T-cell (primary cell): ENCODE measurements at regions not wholly inside any gene's neighbourhood (a gene's known extent, or its start where the extent isn't known, plus 50 kb on each side); places are given as distances from the start of the nearest gene placed in this dataset.
A peak's percentile ranks its signal among the peaks of the same experiment; 100 is the strongest.

Experiments used
- ATAC-seq, 4 experiments: fragments of 200-7000 bp in 3 of 4; fragments of 150-1000 bp in 1 of 4; cut with Tn5 transposase; replicated peaks in 1 of 4; 1 replicate in 3 of 4; 2 replicates in 1 of 4; pipeline ENCODE4 v1.10.0; 2021; ENCODE audit warnings: moderate library complexity in 3 of 4, mild to moderate bottlenecking in 2 of 4, moderate number of reproducible peaks in 1 of 4
- CTCF ChIA-PET, 2 donors: fragments of 300-600 bp; sonication (Branson Sonifier 250); formaldehyde crosslinking; loops; one replicate each; lab custom pipeline; 2022; ENCODE audit warnings: antibody characterized with exemption in 2 of 2; lab: Charles Lee
- POLR2A ChIA-PET, 2 donors: fragments of 300-600 bp; sonication (Branson Sonifier 250); formaldehyde crosslinking; loops; one replicate each; lab custom pipeline; 2022; ENCODE audit warnings: antibody characterized with exemption in 2 of 2; lab: Charles Lee
- DNase-seq, 35 experiments: peaks; one replicate each; pipeline versions ENCODE4 v3.0.0 to v3.0.0-alpha.2; 2013 to 2023
- H3K27ac ChIP-seq: one replicate; pipeline ENCODE4 v1.5.1; 2013; ENCODE audit warnings: low read length
- H3K27me3 ChIP-seq, 2 experiments: replicated peaks in 1 of 2; 1 replicate in 1 of 2; 2 replicates in 1 of 2; pipeline versions ENCODE4 v1.6.1 to v1.7.0; 2013; ENCODE audit warnings: low read length in 1 of 2, mixed read lengths in 1 of 2; ENCODE audit not compliant: control insufficient read depth in 2 of 2, insufficient read depth in 2 of 2; ENCODE audit errors: extremely low read depth in 1 of 2
- H3K36me3 ChIP-seq, 2 donors: 1 replicate in 1 of 2; 2 replicates in 1 of 2; pipeline versions ENCODE4 v1.6.1 to v1.7.0; 2013; ENCODE audit warnings: low read length in 1 of 2; ENCODE audit not compliant: control insufficient read depth in 2 of 2, insufficient read depth in 1 of 2; ENCODE audit errors: extremely low read depth in 1 of 2
- H3K4me1 ChIP-seq, 2 experiments: 1 replicate in 1 of 2; 2 replicates in 1 of 2; pipeline versions ENCODE4 v1.6.1 to v1.7.0; 2013; ENCODE audit warnings: low read length in 2 of 2, mixed read lengths in 1 of 2; ENCODE audit not compliant: insufficient read depth in 2 of 2, control insufficient read depth in 1 of 2; ENCODE audit errors: extremely low read depth in 1 of 2
- H3K4me3 ChIP-seq, 2 donors: 1 replicate in 1 of 2; 2 replicates in 1 of 2; pipeline versions ENCODE4 v1.5.1 to v1.7.0; 2013; ENCODE audit warnings: mild to moderate bottlenecking in 2 of 2, low read length in 1 of 2, moderate library complexity in 1 of 2; ENCODE audit not compliant: control insufficient read depth in 1 of 2; ENCODE audit errors: extremely low read depth in 1 of 2
- H3K9me3 ChIP-seq: 2 replicates; pipeline ENCODE4 v1.7.0; 2013
- H3K27ac Mint-ChIP-seq, 2 donors: one replicate each; pipeline ENCODE4 v1.8.0; 2020 to 2021; ENCODE audit warnings: mild to moderate bottlenecking in 2 of 2, mixed read lengths in 2 of 2
- H3K27me3 Mint-ChIP-seq, 2 donors: one replicate each; pipeline ENCODE4 v1.8.0; 2021 to 2022; ENCODE audit warnings: mixed read lengths in 2 of 2
- H3K36me3 Mint-ChIP-seq: one replicate; pipeline ENCODE4 v1.8.0; 2021; ENCODE audit warnings: mixed read lengths
- H3K4me1 Mint-ChIP-seq, 3 donors: one replicate each; pipeline ENCODE4 v1.8.0; 2020 to 2022; ENCODE audit warnings: mixed read lengths in 3 of 3, mild to moderate bottlenecking in 1 of 3
- H3K4me3 Mint-ChIP-seq, 3 donors: one replicate each; pipeline ENCODE4 v1.8.0; 2020 to 2022; ENCODE audit warnings: mild to moderate bottlenecking in 3 of 3, mixed read lengths in 3 of 3, moderate library complexity in 3 of 3
- H3K9me3 Mint-ChIP-seq, 3 donors: one replicate each; pipeline ENCODE4 v1.8.0; 2020 to 2022; ENCODE audit warnings: mixed read lengths in 3 of 3
- WGBS: methylation state at CpG from one replicate; pipeline ENCODE4 v1.1.5; 2013; ENCODE audit warnings: missing lambda C conversion rate; ENCODE audit not compliant: insufficient coverage; 5-methylcytosine and 5-hydroxymethylcytosine counted together

DNA sequence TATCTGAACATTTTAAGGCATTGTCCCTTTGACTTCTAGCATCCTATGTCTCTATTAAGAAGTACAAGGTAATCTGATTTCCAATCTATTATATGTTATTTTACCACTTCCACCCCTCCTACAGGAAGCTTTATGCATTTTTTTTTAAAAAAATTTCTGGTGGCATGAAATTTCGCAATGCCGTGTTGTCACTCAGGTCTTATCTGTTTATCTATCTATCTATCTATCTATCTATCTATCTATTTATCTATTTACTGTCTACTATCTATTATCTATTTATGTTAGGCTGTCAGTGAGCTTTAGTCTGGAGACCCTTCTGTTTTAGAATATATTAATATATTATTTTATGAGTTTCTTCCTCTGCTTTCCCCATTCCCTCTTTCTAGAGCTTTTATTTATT, 125.3 kb upstream of the FAM9C start:
- Mint-ChIP-seq H3K36me3 (no peaks in the 10 kb centered on the region), H3K27me3 (peaks cover 0 to 28% of the 10 kb centered on the region in 2 donors), H3K27ac (no peak overlapping the region), H3K4me1 (peaks cover 14 to 26% (median 16%) of the 10 kb centered on the region in 3 donors), H3K9me3 (no peaks in the 10 kb centered on the region), H3K4me3 (no peak overlapping the region)
- ChIA-PET POLR2A (interaction anchor here in 1 of 2 donors (0.7 kb wide), 1 partner anchor 177 kb away, joined by 3 read pairs; no protein-coding TSS in a partner anchor), CTCF (interaction anchor here in 1 of 2 donors (0.7 kb wide), 1 partner anchor 51 kb away, joined by 4 read pairs; no protein-coding TSS in a partner anchor)
- WGBS: no CpG with 5 or more reads among the region's 2 CpGs
- Histone ChIP-seq H3K36me3 (no peaks in the 10 kb centered on the region), H3K9me3 (no peaks in the 10 kb centered on the region), H3K4me1 (peaks cover 7 to 10% of the 10 kb centered on the region in 2 experiments), H3K27ac (no peak overlapping the region), H3K4me3 (no peak overlapping the region), H3K27me3 (no peaks in the 10 kb centered on the region)
- DNase-seq: no peak
- no peak for ATAC-seq

DNA sequence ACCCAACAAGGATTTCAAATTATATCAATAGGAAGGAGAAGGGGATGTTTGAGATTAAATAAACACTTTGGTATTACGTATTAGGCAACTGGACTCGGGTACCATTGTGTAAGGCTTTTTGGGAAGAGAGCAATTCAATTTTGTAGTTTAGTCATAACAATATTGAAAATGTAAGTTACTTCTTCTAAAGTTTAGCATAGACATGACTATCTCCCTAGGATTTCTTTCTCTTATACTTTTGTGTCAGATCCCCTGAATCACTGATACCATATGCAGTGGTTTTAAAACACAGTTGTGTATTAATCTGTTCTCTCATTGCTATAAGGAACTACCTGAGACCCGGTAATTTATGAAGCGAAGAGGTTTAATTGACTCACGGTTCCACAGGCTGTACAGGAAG, 123.8 kb upstream of the FAM9C start:
- no CpG with 5 or more reads among the region's 5 CpGs for WGBS
- DNase-seq: no peak
- Mint-ChIP-seq H3K4me3 (peak overlapping the region in 1 of 3 donors; percentile 56), H3K4me1 (peaks cover 14 to 26% (median 16%) of the 10 kb centered on the region in 3 donors), H3K27ac (peak overlapping the region; percentile 81 to 88), H3K27me3 (peaks cover 0 to 24% of the 10 kb centered on the region in 2 donors), H3K9me3 (no peaks in the 10 kb centered on the region), H3K36me3 (no peaks in the 10 kb centered on the region)
- H3K9me3 ChIP-seq: no peaks in the 10 kb centered on the region
- no peaks in the 10 kb centered on the region for H3K36me3 ChIP-seq
- POLR2A ChIA-PET: no interaction called here
- H3K4me3 ChIP-seq: no peak overlapping the region
- peaks cover 7 to 10% of the 10 kb centered on the region in 2 experiments for H3K4me1 ChIP-seq
- H3K27ac ChIP-seq: no peak overlapping the region
- no peak for ATAC-seq
- CTCF ChIA-PET: no interaction called here
- no peaks in the 10 kb centered on the region for H3K27me3 ChIP-seq

DNA sequence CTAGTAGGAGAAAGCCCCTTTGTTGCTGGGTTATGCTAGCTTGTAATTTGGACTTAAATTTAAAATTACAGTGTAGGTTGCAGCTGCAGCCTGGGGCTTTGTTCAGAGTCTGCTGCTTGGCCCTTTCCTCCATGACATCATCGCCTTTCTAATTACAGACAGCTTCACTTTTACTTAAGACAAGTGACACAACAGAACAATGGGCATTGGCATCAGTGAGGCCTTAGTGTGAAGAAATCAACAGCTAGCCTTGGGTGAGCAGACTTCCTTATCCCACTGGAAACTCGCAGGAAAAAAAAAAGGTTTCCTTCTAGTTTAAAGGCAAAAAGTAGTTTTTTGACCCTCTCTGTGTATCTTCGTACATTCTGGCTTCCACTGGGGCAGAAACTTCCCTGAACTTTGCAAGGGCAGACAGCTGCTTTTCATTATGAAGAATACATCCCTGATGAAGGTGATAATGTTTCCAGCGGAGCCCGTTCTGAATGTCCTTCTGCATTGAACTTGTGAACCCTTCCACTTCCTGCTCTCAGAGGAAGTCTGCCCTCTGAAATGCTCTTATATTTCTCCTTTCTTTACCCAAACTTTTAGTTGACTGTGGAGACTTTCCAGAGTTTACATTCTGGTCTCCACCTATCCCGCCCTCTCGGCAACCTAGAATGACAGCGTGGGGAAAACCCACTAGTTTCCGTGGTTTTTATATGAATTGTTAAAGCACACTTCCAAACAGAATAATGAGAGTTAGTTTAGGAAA, 123.2 kb upstream of the FAM9C start:
- Histone ChIP-seq H3K9me3 (no peaks in the 10 kb centered on the region), H3K27ac (peak overlapping the region; percentile 39), H3K27me3 (no peaks in the 10 kb centered on the region), H3K4me3 (no peak overlapping the region), H3K4me1 (peaks cover 7 to 10% of the 10 kb centered on the region in 2 experiments), H3K36me3 (no peaks in the 10 kb centered on the region)
- Mint-ChIP-seq H3K9me3 (no peaks in the 10 kb centered on the region), H3K4me3 (peak overlapping the region; percentile 46 to 63 (median 56)), H3K4me1 (peaks cover 14 to 26% (median 16%) of the 10 kb centered on the region in 3 donors), H3K36me3 (no peaks in the 10 kb centered on the region), H3K27me3 (peaks cover 0 to 21% of the 10 kb centered on the region in 2 donors), H3K27ac (peak overlapping the region; percentile 81 to 88)
- POLR2A ChIA-PET: interaction anchor here in 1 of 2 donors (0.7 kb wide), 1 partner anchor 343 kb away, joined by 4 read pairs; no protein-coding TSS in a partner anchor
- WGBS: no CpG with 5 or more reads among the region's 9 CpGs
- CTCF ChIA-PET: no interaction called here
- DNase-seq (peak in 1 of 35 experiments; percentile 21), ATAC-seq (peak in 2 of 4 experiments; percentile 42 to 59)

DNA sequence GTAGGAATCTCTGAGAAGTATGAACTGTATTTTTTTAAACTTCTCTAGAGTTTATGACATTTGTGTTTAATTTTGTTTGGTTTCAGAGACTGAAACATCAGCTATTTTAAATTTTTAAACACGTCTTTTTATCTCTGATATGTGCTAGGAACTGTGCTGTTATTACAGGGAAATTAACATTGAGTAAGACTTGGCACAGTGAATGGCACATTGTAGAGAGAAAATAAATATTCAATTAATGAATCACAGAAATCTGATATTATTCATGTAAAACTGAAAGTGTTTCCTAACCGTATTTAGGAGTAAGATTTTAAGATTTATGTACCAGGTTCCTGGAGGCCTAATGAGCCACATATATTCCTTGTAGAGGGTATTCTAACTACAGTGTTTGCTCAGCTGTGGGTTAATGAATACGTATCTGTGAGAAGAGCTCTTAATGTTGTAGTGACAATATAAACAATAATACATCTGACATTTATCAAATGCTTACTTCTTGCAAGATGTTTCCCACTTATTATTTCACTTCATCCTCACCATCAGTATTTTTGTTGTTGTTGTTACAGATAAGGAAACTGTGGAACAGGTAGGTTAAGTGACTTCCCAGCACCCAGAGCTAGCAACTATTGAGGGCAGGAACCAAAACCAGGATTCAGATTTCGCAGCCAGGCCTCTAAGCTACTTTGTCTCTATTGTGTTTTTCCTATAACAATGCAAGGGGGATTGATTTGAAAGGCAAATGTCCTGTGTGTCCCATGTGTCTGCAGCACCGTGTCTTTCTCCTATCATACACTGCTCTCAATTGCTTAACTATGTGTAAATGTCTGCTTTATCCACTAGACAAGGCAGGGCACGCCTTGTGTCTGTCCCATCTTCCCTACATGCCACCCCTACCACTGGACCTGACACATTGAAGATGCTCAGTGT, 121.1 kb upstream of the FAM9C start:
- Mint-ChIP-seq H3K27ac (no peak overlapping the region), H3K36me3 (no peaks in the 10 kb centered on the region), H3K4me1 (peaks cover 20 to 36% (median 21%) of the 10 kb centered on the region in 3 donors), H3K27me3 (peaks cover 0 to 25% of the 10 kb centered on the region in 2 donors), H3K4me3 (no peak overlapping the region), H3K9me3 (no peaks in the 10 kb centered on the region)
- no peaks in the 10 kb centered on the region for H3K27me3 ChIP-seq
- ChIA-PET POLR2A (no interaction called here), CTCF (interaction anchor here in 1 of 2 donors (1.5 kb wide), 1 partner anchor 219 kb away, joined by 7 read pairs; no protein-coding TSS in a partner anchor)
- no peak for DNase-seq
- no peaks in the 10 kb centered on the region for H3K36me3 ChIP-seq
- H3K4me3 ChIP-seq: no peak overlapping the region
- no peak overlapping the region for H3K27ac ChIP-seq
- WGBS: no CpG with 5 or more reads among the region's 6 CpGs
- ATAC-seq: no peak
- peaks cover 10% of the 10 kb centered on the region in 2 experiments for H3K4me1 ChIP-seq
- no peaks in the 10 kb centered on the region for H3K9me3 ChIP-seq

DNA sequence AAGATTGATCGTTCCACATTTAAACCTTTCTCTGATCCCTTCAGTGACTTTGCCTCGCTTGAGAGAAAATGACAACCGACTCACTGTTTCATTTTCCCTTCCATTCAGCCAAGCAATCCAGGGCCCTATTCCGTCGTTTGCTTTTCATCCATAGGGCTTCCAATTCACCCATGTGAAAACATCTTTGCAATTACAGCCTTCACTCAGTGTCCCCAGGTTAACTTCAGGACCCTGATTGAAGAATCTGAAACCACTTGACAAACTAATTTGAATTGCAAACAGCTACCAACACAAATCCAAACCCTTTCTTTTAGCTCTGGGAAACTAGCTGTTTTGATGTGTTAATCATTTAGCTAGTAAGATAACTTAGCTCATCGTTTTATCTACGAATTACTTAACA, 120.2 kb upstream of the FAM9C start:
- H3K36me3 Mint-ChIP-seq: no peaks in the 10 kb centered on the region
- H3K9me3 Mint-ChIP-seq: no peaks in the 10 kb centered on the region
- no peak overlapping the region for H3K4me3 Mint-ChIP-seq
- H3K27ac Mint-ChIP-seq: no peak overlapping the region
- peaks cover 20 to 36% (median 21%) of the 10 kb centered on the region in 3 donors for H3K4me1 Mint-ChIP-seq
- ATAC-seq: no peak
- H3K27me3 Mint-ChIP-seq: peaks cover 0 to 26% of the 10 kb centered on the region in 2 donors
- WGBS: no CpG with 5 or more reads among the region's 7 CpGs
- Histone ChIP-seq H3K27ac (no peak overlapping the region), H3K27me3 (no peaks in the 10 kb centered on the region), H3K9me3 (no peaks in the 10 kb centered on the region), H3K4me1 (peaks cover 10% of the 10 kb centered on the region in 2 experiments), H3K4me3 (no peak overlapping the region), H3K36me3 (no peaks in the 10 kb centered on the region)
- ChIA-PET POLR2A (interaction anchor here in 1 of 2 donors (0.6 kb wide), 1 partner anchor 84 kb away, joined by 3 read pairs; no protein-coding TSS in a partner anchor), CTCF (interaction anchor here in 1 of 2 donors (1.5 kb wide), 1 partner anchor 218 kb away, joined by 7 read pairs; no protein-coding TSS in a partner anchor)
- no peak for DNase-seq
